ENCODE measurements at regions not wholly inside any gene's neighbourhood (a gene's known extent, or its start where the extent isn't known, plus 50 kb on each side); places are given as distances from the start of the nearest gene placed in this dataset.

DNA sequence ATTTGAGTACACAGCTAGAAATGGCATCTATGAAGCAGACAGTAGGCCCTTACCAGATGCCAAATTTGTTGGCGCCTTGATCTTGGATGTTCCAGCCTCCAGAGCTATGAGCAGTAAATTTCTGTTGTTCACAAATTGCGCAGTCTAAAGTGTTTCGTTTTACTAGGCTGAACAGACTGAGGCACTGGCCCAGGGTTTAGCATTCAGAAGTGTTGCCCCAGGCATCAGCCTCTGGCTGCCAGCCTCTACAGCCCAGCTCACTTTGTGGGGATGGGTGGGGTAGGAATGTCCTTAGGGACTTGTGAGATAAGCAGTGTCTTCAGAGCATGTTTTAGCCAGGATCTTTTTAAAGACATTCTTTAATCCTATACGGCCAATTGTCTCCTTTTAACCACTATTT, 51.5 kb upstream of the MGAT5 start:
- in situ Hi-C loops (cut with MboI) (loop anchor here (10.0 kb wide), 1 partner anchor 308 kb away; no protein-coding TSS in a partner anchor), intact Hi-C loops (cut with micrococcal nuclease; ENCODE audit: unreplicated experiment) (loop anchor here (5.0 kb wide), 1 partner anchor 180 kb away; no protein-coding TSS in a partner anchor)
- DNase-seq (ENCODE audit: low read depth, low spot score) = no peak
- no peak overlapping the region for H3K4me3 ChIP-seq
- H2AFZ ChIP-seq (ENCODE audit: control insufficient read depth, low read depth, low read length) = no peak overlapping the region
- no peak for FAIRE-seq
- RAD21 ChIA-PET (ENCODE audit: unreplicated experiment) = no interaction called here
- no peak for ATAC-seq
- H3K4me2 ChIP-seq (ENCODE audit: control insufficient read depth, insufficient read depth) = no peak overlapping the region
- peaks cover 38% of the 10 kb centered on the region for H3K4me1 ChIP-seq (ENCODE audit: control insufficient read depth, insufficient read depth, low read length)
- no peaks in the 10 kb centered on the region for H4K20me1 ChIP-seq (ENCODE audit: control insufficient read depth, insufficient read depth)
- POLR2A ChIA-PET = no interaction called here
- no peak overlapping the region for H3K27ac ChIP-seq (ENCODE audit: control insufficient read depth, insufficient read depth)
- TF ChIP-seq NFYB (IDR thresholded peaks at IDR 0.05; ENCODE audit: insufficient read depth, low read depth, low read length) (no peak), YY1 (IDR thresholded peaks at IDR 0.05; ENCODE audit: low read depth, low read length) (no peak), FOXK2 (IDR thresholded peaks at IDR 0.05) (no peak)
- H3K27me3 ChIP-seq (replicated peaks in 1 of 2; ENCODE audit: control insufficient read depth in 2 of 2, insufficient read depth in 2 of 2, low read length in 1 of 2) = no peaks in the 10 kb centered on the region
- H3K36me3 ChIP-seq (ENCODE audit: control insufficient read depth in 2 of 2, insufficient read depth in 2 of 2, low read length in 1 of 2) = peaks cover 0 to 4% of the 10 kb centered on the region in 2 experiments; a peak in 1 of 4 replicates
- no peak overlapping the region for H3K9ac ChIP-seq (ENCODE audit: control insufficient read depth, insufficient read depth, low read length)
- CTCF ChIA-PET = interaction anchor here (0.6 to 7.7 kb wide), 2 partner anchors 82 to 247 kb away, joined by 3 to 164 read pairs; no protein-coding TSS in a partner anchor
- no TSS peak for BruUV-seq (replicated peaks)
- SMC1A ChIA-PET (ENCODE audit: uncharacterized antibody, unreplicated experiment) = interaction anchor here (0.8 to 1.6 kb wide), 4 partner anchors 14 to 210 kb away, joined by 3 to 8 read pairs (median 4); no protein-coding TSS in a partner anchor
- no peaks in the 10 kb centered on the region for H3K9me3 ChIP-seq (replicated peaks; ENCODE audit: control insufficient read depth, insufficient read depth, low read length)
- peaks cover 78% of the 10 kb centered on the region for H3K79me2 ChIP-seq (ENCODE audit: control insufficient read depth, insufficient read depth, low read length)
- WGBS (ENCODE audit: insufficient coverage, insufficient replicate concordance, low lambda C conversion rate, missing lambda C conversion rate) = 96% methylated on average over 4 of the region's 4 CpGs

DNA sequence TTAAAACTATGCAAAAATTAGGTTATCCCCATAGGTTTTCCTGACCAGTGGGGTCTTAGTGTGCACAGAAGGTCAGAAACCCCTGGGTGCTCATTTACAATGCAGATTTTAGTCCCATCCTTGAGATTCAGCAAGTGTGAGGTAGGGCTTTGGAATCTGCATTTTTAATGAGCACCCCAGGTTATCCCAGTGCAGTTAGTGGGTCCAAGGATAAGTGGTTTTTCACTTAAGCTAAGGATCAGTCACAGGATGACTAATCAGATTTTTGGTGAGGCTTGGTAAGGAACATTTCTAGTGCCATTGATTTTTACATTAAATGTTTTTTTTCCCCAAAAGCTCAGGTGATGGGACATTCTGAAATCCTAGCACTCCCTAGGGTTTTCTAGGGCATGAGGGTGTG, 50.7 kb upstream of the MGAT5 start:
- Histone ChIP-seq H3K4me3 (no peak overlapping the region), H3K27me3 (replicated peaks in 1 of 2; ENCODE audit: control insufficient read depth in 2 of 2, insufficient read depth in 2 of 2, low read length in 1 of 2) (no peaks in the 10 kb centered on the region), H4K20me1 (ENCODE audit: control insufficient read depth, insufficient read depth) (no peaks in the 10 kb centered on the region), H3K9ac (ENCODE audit: control insufficient read depth, insufficient read depth, low read length) (no peak overlapping the region), H3K4me1 (ENCODE audit: control insufficient read depth, insufficient read depth, low read length) (peaks cover 33% of the 10 kb centered on the region), H3K79me2 (ENCODE audit: control insufficient read depth, insufficient read depth, low read length) (peaks cover 77% of the 10 kb centered on the region), H3K4me2 (ENCODE audit: control insufficient read depth, insufficient read depth) (no peak overlapping the region), H3K36me3 (ENCODE audit: control insufficient read depth in 2 of 2, insufficient read depth in 2 of 2, low read length in 1 of 2) (peaks cover 0 to 3% of the 10 kb centered on the region in 2 experiments; a peak in 1 of 4 replicates), H3K9me3 (replicated peaks; ENCODE audit: control insufficient read depth, insufficient read depth, low read length) (no peaks in the 10 kb centered on the region), H3K27ac (ENCODE audit: control insufficient read depth, insufficient read depth) (no peak overlapping the region), H2AFZ (ENCODE audit: control insufficient read depth, low read depth, low read length) (no peak overlapping the region)
- ChIA-PET RAD21 (ENCODE audit: unreplicated experiment) (no interaction called here), POLR2A (no interaction called here), SMC1A (ENCODE audit: uncharacterized antibody, unreplicated experiment) (interaction anchor here (1.3 to 1.6 kb wide), 2 partner anchors 85 to 209 kb away, joined by 4 to 8 read pairs; no protein-coding TSS in a partner anchor), CTCF (interaction anchor here (0.6 to 7.7 kb wide), 6 partner anchors 12 to 316 kb away, joined by 3 to 164 read pairs (median 6); no protein-coding TSS in a partner anchor)
- in situ Hi-C loops (cut with MboI) = loop anchor here (10.0 kb wide), 1 partner anchor 308 kb away; no protein-coding TSS in a partner anchor
- no TSS peak for BruUV-seq (replicated peaks)
- FAIRE-seq (no peak), ATAC-seq (no peak), DNase-seq (ENCODE audit: low read depth, low spot score) (no peak)
- intact Hi-C loops (cut with micrococcal nuclease; ENCODE audit: unreplicated experiment) = loop anchor here (5.0 kb wide), 1 partner anchor 181 kb away; no protein-coding TSS in a partner anchor
- TF ChIP-seq, protein P1, sequence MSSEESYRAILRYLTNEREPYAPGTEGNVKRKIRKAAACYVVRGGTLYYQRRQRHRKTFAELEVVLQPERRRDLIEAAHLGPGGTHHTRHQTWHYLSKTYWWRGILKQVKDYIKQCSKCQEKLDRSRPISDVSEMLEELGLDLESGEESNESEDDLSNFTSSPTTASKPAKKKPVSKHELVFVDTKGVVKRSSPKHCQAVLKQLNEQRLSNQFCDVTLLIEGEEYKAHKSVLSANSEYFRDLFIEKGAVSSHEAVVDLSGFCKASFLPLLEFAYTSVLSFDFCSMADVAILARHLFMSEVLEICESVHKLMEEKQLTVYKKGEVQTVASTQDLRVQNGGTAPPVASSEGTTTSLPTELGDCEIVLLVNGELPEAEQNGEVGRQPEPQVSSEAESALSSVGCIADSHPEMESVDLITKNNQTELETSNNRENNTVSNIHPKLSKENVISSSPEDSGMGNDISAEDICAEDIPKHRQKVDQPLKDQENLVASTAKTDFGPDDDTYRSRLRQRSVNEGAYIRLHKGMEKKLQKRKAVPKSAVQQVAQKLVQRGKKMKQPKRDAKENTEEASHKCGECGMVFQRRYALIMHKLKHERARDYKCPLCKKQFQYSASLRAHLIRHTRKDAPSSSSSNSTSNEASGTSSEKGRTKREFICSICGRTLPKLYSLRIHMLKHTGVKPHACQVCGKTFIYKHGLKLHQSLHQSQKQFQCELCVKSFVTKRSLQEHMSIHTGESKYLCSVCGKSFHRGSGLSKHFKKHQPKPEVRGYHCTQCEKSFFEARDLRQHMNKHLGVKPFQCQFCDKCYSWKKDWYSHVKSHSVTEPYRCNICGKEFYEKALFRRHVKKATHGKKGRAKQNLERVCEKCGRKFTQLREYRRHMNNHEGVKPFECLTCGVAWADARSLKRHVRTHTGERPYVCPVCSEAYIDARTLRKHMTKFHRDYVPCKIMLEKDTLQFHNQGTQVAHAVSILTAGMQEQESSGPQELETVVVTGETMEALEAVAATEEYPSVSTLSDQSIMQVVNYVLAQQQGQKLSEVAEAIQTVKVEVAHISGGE (CRISPR knock-in tag; IDR thresholded peaks at IDR 0.05) = no peak
- TF ChIP-seq, protein P2, sequence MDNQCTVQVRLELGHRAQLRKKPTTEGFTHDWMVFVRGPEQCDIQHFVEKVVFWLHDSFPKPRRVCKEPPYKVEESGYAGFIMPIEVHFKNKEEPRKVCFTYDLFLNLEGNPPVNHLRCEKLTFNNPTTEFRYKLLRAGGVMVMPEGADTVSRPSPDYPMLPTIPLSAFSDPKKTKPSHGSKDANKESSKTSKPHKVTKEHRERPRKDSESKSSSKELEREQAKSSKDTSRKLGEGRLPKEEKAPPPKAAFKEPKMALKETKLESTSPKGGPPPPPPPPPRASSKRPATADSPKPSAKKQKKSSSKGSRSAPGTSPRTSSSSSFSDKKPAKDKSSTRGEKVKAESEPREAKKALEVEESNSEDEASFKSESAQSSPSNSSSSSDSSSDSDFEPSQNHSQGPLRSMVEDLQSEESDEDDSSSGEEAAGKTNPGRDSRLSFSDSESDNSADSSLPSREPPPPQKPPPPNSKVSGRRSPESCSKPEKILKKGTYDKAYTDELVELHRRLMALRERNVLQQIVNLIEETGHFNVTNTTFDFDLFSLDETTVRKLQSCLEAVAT (IDR thresholded peaks at IDR 0.05) = no peak
- TF ChIP-seq, protein P3, sequence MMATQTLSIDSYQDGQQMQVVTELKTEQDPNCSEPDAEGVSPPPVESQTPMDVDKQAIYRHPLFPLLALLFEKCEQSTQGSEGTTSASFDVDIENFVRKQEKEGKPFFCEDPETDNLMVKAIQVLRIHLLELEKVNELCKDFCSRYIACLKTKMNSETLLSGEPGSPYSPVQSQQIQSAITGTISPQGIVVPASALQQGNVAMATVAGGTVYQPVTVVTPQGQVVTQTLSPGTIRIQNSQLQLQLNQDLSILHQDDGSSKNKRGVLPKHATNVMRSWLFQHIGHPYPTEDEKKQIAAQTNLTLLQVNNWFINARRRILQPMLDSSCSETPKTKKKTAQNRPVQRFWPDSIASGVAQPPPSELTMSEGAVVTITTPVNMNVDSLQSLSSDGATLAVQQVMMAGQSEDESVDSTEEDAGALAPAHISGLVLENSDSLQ (IDR thresholded peaks at IDR 0.05) = no peak
- TF ChIP-seq CHD1 (IDR thresholded peaks at IDR 0.05; ENCODE audit: low read depth, low read length) (no peak), TCF3 (IDR thresholded peaks at IDR 0.05; ENCODE audit: borderline replicate concordance, insufficient read depth, low read depth, low read length) (no peak)

All from GM12878 (cell line).